Hematopoietic multipotent progenitor cell (in vitro differentiated cells): ENCODE measurements at regions not wholly inside any gene's neighbourhood (a gene's known extent, or its start where the extent isn't known, plus 50 kb on each side); places are given as distances from the start of the nearest gene placed in this dataset.

Experiments
- DNase-seq, 3 donors: peaks; one replicate each; pipeline ENCODE4 v3.0.0-alpha.2; 2011 to 2015; ENCODE audit warnings: low read depth in 2 of 3, low spot score in 2 of 3

GRCh38 chr1:199178646-199179045, 539.8 kb downstream of the PTPRC start:
- no peak for DNase-seq

- peak in 1 of 3 donors; percentile 36 for DNase-seq
These were observed 543.5 kb downstream of the PTPRC start for GRCh38 chr1:199182186-199182843.

DNA sequence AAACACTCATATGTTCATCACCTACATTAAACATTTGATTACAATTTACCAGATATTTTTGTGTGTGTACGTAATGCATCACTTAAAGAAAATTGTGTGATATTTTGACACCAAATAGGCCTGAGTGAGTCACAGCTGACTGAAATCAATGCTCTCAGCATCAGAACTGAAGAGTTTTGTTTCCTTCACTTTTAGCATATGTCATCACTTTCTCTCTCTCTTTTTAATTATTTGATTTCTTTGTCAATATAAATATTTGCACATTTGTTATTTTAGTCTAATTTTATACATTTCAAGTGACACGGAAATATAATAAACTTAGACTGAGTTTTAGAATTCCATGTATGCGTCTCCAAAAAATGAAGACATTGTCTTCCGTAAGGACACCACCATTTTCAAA, 545.3 kb downstream of the PTPRC start:
- DNase-seq, result no peak

DNA sequence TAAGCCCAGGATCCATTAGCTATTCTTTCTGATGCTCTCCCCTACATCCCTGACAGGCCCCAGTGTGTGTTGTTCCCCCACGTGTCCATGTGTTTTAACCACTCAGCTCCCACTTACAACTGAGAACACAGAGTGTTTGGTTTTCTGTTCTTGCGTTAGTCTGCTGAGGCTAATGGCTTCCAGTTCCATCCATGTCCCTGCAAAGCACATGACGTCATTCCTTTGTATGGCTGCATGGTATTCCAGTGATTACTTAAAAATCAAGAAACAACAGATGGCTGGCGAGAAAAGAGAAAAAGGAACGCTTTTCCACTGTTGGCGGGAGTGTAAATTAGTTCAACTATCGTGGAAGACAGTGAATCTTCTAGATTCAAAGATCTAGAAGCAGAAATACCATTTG, 556.0 kb downstream of the PTPRC start:
- DNase-seq, result no peak

- DNase-seq, result no peak
These were observed 558.9 kb downstream of the PTPRC start for GRCh38 chr1:199197695-199198094.

GRCh38 chr1:199202331-199202730, 563.5 kb downstream of the PTPRC start:
- peak in 2 of 3 donors; percentile 76 to 96 for DNase-seq

- DNase-seq, result no peak
These were observed 565.4 kb downstream of the PTPRC start for GRCh38 chr1:199204231-199204630.

GRCh38 chr1:199205740-199206441, 567.1 kb downstream of the PTPRC start:
- DNase-seq, result no peak

- no peak for DNase-seq
These were observed 570.0 kb downstream of the PTPRC start for GRCh38 chr1:199208847-199209246.

GRCh38 chr1:199218065-199218464, 579.2 kb downstream of the PTPRC start:
- peak in 1 of 3 donors; percentile 67 for DNase-seq

DNA sequence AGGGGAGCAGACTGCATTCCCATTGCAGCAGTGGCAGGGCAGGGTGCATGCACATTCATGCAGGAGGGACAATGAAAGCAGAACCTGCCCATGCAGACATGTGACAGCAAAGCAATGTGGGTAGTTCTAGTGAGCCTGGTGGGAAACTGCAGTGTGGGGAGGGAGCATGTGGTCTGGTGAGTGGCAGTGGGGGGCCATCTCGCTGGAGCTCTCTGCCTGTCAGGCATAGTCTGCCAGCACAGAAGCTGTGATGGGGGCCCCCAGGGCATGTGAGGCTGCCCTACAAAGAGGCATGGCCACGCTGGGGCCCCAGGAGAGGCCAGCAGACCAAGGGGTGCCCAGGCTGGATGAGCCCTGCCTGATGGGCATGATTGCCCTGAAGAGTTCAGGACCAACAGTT, 579.7 kb downstream of the PTPRC start:
- no peak for DNase-seq

- no peak for DNase-seq
These were observed 581.2 kb downstream of the PTPRC start for GRCh38 chr1:199220031-199220430.

- DNase-seq, result no peak
These were observed 582.7 kb downstream of the PTPRC start for GRCh38 chr1:199221371-199222150.

GRCh38 chr1:199223936-199224335, 585.1 kb downstream of the PTPRC start:
- DNase-seq, result no peak

DNA sequence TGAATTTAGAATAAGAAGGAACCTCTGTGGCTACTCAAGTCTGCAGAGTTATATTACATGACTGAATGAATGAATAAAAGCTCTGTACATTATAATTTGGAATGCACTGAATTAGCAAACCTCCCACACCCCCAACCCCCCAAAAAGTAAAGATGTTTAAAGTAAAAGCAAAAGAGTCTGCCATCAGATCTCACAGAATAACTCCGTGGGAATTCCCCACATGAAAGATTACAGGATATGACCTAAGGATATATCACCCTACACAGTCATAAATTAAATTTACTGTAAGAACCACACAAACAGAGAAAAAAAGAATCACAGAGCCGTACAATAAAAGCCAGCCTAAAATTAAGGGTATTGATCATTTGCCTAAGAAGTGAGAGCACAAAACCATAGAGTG, 587.3 kb downstream of the PTPRC start:
- peak in 2 of 3 donors; percentile 62 for DNase-seq

- DNase-seq, result peak in 1 of 3 donors; percentile 28
These were observed 603.3 kb downstream of the PTPRC start for GRCh38 chr1:199242147-199242546.

DNA sequence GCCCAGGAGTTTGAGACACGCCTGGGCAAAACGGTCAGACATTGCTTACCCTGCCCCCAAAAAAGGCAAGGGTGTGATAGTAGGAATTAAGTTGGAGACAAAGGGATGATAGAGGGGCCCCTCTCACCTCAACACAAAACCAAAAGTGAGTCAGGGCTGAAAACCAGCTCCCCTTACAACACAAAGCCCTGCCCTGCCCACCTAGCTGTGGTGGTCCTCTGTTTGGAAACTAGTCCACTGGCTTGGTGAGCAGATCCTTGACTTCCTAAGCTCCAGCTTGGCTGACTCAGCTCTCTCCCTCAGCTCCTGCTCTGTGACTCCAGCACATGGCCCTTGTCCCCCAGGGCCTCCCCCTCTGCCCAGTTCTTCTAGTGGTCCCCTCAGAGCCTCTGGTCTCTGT, 603.8 kb downstream of the PTPRC start:
- no peak for DNase-seq

GRCh38 chr1:199243423-199244061, 604.7 kb downstream of the PTPRC start:
- DNase-seq, result peak; percentile 14 to 71 (median 57)

- no peak for DNase-seq
These were observed 607.1 kb downstream of the PTPRC start for GRCh38 chr1:199245946-199246345.

- no peak for DNase-seq
These were observed 607.9 kb downstream of the PTPRC start for GRCh38 chr1:199246716-199247115.

- DNase-seq, result no peak
These were observed 609.1 kb downstream of the PTPRC start for GRCh38 chr1:199247891-199248290.
